K562 (cell line): ENCODE measurements at regions not wholly inside any gene's neighbourhood (a gene's known extent, or its start where the extent isn't known, plus 50 kb on each side); places are given as distances from the start of the nearest gene placed in this dataset.

Source experiments
- ATAC-seq: fragments of 200-7000 bp; cut with Tn5 transposase; 3 replicates; pipeline ENCODE4 v1.9.1; 2020; ENCODE audit warnings: moderate library complexity
- BruUV-seq: library from RNA; stranded (reverse); fragments of 400-500 nt; replicated peaks from 2 replicates; lab custom pipeline; 2021; lab: Mats Ljungman, UMichigan
- CTCF ChIA-PET: fragments of 300-600 bp; formaldehyde crosslinking; extraction: SDS; loops from one replicate; lab custom pipeline; 2021; ENCODE audit warnings: low intra/inter-chr PET ratio; lab: Yijun Ruan, JAX
- POLR2A ChIA-PET: fragments of 300-600, 350-650 bp; sonication (Branson Sonifier 250); formaldehyde crosslinking; extraction: SDS; loops from one replicate; lab custom pipeline; 2021; ENCODE audit warnings: antibody characterized with exemption, inconsistent platforms; lab: Yijun Ruan, JAX
- DNase-seq, 4 experiments: peaks; one replicate each; pipeline versions ENCODE4 v3.0.0 to v3.0.0-alpha.2; 2011 to 2018; ENCODE audit warnings: low spot score in 3 of 4, mixed read lengths in 3 of 4; ENCODE audit errors: extremely low read depth in 1 of 4
- FAIRE-seq: peaks from 2 replicates; lab custom pipeline; 2011; peaks lifted over from hg19 to GRCh38; lab: Jason Lieb, UNC
- H2AFZ ChIP-seq: 2 replicates; pipeline ENCODE4 v1.6.0; 2011; ENCODE audit warnings: low read depth, low read length, control low read depth, inconsistent platforms
- H3K27ac ChIP-seq: fragments of 200-600 bp; 3 replicates; pipeline ENCODE4 v1.8.0; 2011; ENCODE audit warnings: low read depth, mild to moderate bottlenecking, control low read depth, inconsistent platforms, low read length, moderate library complexity, mixed read lengths; ENCODE audit errors: extremely low read depth
- H3K27me3 ChIP-seq, 2 experiments: fragments of 300-600 bp in 1 of 2; 2 replicates in 1 of 2; 3 replicates in 1 of 2; pipeline versions ENCODE4 v1.6.0 to v1.8.0; 2011; ENCODE audit warnings: inconsistent platforms in 2 of 2, low read length in 2 of 2, mild to moderate bottlenecking in 1 of 2, mixed read lengths in 1 of 2, moderate library complexity in 1 of 2; ENCODE audit not compliant: control insufficient read depth in 2 of 2, insufficient read depth in 2 of 2
- H3K36me3 ChIP-seq: fragments of 300-600 bp; 3 replicates; pipeline ENCODE4 v1.8.0; 2011; ENCODE audit warnings: mild to moderate bottlenecking, low read length, inconsistent platforms; ENCODE audit not compliant: control insufficient read depth, insufficient read depth
- H3K4me1 ChIP-seq, 2 experiments: fragments of 200-600 bp in 1 of 2; replicated peaks in 1 of 2; 2 replicates in 1 of 2; 3 replicates in 1 of 2; pipeline versions ENCODE4 v1.5.1 to v1.8.0; 2011; ENCODE audit warnings: inconsistent platforms in 2 of 2, low read length in 2 of 2, mild to moderate bottlenecking in 1 of 2, mixed read lengths in 1 of 2, moderate library complexity in 1 of 2; ENCODE audit not compliant: control insufficient read depth in 2 of 2, insufficient read depth in 2 of 2
- H3K4me2 ChIP-seq: 2 replicates; pipeline ENCODE4 v1.6.1; 2011; ENCODE audit warnings: low read length, control low read depth, inconsistent platforms, mixed read lengths; ENCODE audit not compliant: insufficient read depth
- H3K4me3 ChIP-seq: fragments of 200-600 bp; sonication (generic), shearing (Covaris generic); 2 replicates; pipeline ENCODE4 v1.5.1; 2016; ENCODE audit warnings: control low read depth, inconsistent platforms
- H3K79me2 ChIP-seq: fragments of 200-600 bp; 3 replicates; pipeline ENCODE4 v1.8.0; 2011; ENCODE audit warnings: low read length, inconsistent platforms; ENCODE audit not compliant: control insufficient read depth, insufficient read depth
- H3K9ac ChIP-seq, 2 experiments: 2 replicates each; pipeline versions ENCODE4 v1.6.0 to v1.6.1; 2011; ENCODE audit warnings: low read depth in 2 of 2, low read length in 2 of 2, control low read depth in 1 of 2, inconsistent platforms in 1 of 2, mild to moderate bottlenecking in 1 of 2, mixed read lengths in 1 of 2; ENCODE audit not compliant: insufficient read depth in 1 of 2
- H3K9me1 ChIP-seq: one replicate; pipeline ENCODE4 v1.6.0; 2011; ENCODE audit warnings: inconsistent platforms, mild to moderate bottlenecking, low read length, moderate library complexity; ENCODE audit not compliant: control insufficient read depth, insufficient read depth
- H3K9me3 ChIP-seq: replicated peaks from 2 replicates; pipeline ENCODE4 v1.5.1; 2011; ENCODE audit warnings: low read depth, low read length, inconsistent platforms; ENCODE audit not compliant: control insufficient read depth, insufficient read depth
- H4K20me1 ChIP-seq: replicated peaks from 2 replicates; pipeline ENCODE4 v1.6.1; 2011; ENCODE audit warnings: low read length, inconsistent platforms, mixed read lengths; ENCODE audit not compliant: control insufficient read depth, insufficient read depth
- CREB3 ChIP-seq: fragments of 450-650 bp; conservative IDR thresholded peaks from 2 replicates; pipeline ENCODE4 v1.6.1; 2016; ENCODE audit warnings: missing genetic modification characterization, low read depth, mild to moderate bottlenecking, missing compliant biosample characterization, moderate library complexity
- GABPA ChIP-seq: fragments of 200-800 bp; sonication (Bioruptor generic); conservative IDR thresholded peaks from 2 replicates; pipeline ENCODE4 v1.6.1; 2016; ENCODE audit warnings: low read depth, missing genetic modification characterization, missing compliant biosample characterization
- HINFP ChIP-seq: fragments of 450-650 bp; conservative IDR thresholded peaks from 2 replicates; pipeline ENCODE4 v1.6.1; 2016; ENCODE audit warnings: missing genetic modification characterization, low read depth, mild to moderate bottlenecking, control low read depth, missing compliant biosample characterization
- HNRNPH1 ChIP-seq: fragments of 200-400 bp; formaldehyde crosslinking; optimal IDR thresholded peaks from 2 replicates; pipeline ENCODE3; 2017; ENCODE audit warnings: low read depth, mild to moderate bottlenecking, low read length, moderate library complexity
- MIER1 ChIP-seq: fragments of 450-650 bp; IDR thresholded peaks from 2 replicates; pipeline ENCODE4 v1.6.1; 2016; ENCODE audit warnings: antibody characterized with exemption, mild to moderate bottlenecking, low read depth
- NBN ChIP-seq: fragments of 450-650 bp; IDR thresholded peaks from 2 replicates; pipeline ENCODE4 v1.6.1; 2016; ENCODE audit warnings: low read depth, mild to moderate bottlenecking
- PHB ChIP-seq: fragments of 250-450 bp; sonication (Bioruptor Pico); IDR thresholded peaks from 2 replicates; pipeline ENCODE4 v1.5.0; 2021
- POLR2G ChIP-seq: fragments of 200-400 bp; formaldehyde crosslinking; IDR thresholded peaks from 2 replicates; pipeline ENCODE4 v1.6.1; 2017; ENCODE audit warnings: low read depth, mild to moderate bottlenecking, antibody characterized with exemption, low read length, moderate library complexity
- RBM22 ChIP-seq: fragments of 200-400 bp; formaldehyde crosslinking; IDR thresholded peaks from 2 replicates; pipeline ENCODE4 v1.6.1; 2018; ENCODE audit warnings: low read length, low read depth; ENCODE audit not compliant: poor library complexity, severe bottlenecking
- ZNF263 ChIP-seq: sonication (generic); formaldehyde crosslinking; IDR thresholded peaks from 2 replicates; pipeline ENCODE4 v1.8.0; 2022; ENCODE audit warnings: mild to moderate bottlenecking, missing genetic modification reagents, borderline replicate concordance
- ZNF395 ChIP-seq: fragments of 200-800 bp; sonication (Bioruptor generic); IDR thresholded peaks from 2 replicates; pipeline ENCODE4 v1.6.1; 2017; ENCODE audit warnings: missing genetic modification characterization, missing compliant biosample characterization
- ZSCAN29 ChIP-seq: fragments of 450-650 bp; IDR thresholded peaks from 2 replicates; pipeline ENCODE4 v1.6.1; 2017
- in situ Hi-C: fragments of 300-500 bp; cut with MboI; formaldehyde crosslinking; loops from 4 replicates; pipeline ENCODE4 v1.15.0; 2018; ENCODE audit warnings: inconsistent platforms, mixed read lengths
- intact Hi-C: fragments of 100-400 bp; cut with micrococcal nuclease; formaldehyde crosslinking; loops from 2 replicates; pipeline ENCODE4 v1.14.2; 2022

DNA sequence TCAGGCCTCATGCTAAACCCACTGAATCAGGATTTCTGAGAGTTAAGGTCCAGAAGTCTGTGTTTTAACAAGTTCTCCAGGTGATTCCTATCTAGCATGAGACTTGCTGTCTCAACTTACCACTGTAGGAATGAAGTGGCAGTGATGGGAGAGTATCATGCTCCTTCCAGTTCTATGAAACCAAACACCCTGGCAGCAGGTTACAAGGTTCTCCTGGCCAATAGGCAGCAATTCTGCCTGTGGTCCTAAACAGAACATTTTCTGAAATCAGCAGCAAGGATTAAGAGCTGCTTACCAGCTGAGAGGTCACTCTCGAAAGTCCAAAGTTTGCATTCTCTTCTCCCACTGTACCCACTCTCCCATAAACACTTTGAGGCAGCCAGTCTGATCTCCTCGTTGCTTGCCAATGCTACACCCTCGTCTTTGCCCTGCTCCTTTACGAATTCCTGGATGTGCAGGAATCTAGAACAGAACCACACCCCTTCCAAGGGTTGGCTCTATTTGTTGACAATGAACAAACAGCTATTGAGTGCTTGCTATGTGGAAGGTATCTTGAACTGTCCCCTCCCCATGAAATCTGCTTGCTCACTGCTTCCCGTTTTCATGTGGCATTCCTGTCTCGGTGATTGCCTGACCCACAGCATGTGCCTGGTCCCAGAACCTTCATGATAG lies 100.5 kb downstream of the TMEM174 start (continued):
- no peak for TF ChIP-seq HINFP (tag)
- no peak for TF ChIP-seq POLR2G
- no peak for TF ChIP-seq GABPA (tag)
- TF ChIP-seq MIER1: no peak
- no peak for TF ChIP-seq ZNF395 (CRISPR knock-in tag)
- TF ChIP-seq RBM22: no peak

GRCh38 chr5:73272351-73272750 lies 99.4 kb downstream of the TMEM174 start:
- FAIRE-seq (no peak), ATAC-seq (no peak), DNase-seq (no peak)
- intact Hi-C loops: no loop called here
- CTCF ChIA-PET: no interaction called here
- in situ Hi-C loops: no loop called here
- POLR2A ChIA-PET: interaction anchor here (0.8 kb wide), 1 partner anchor 29 kb away, joined by 3 read pairs; no protein-coding TSS in a partner anchor
- 0 out of 2 replicates have a peak, but pooled peaks cover 3% of the 10 kb centered on the region for H4K20me1 ChIP-seq
- H3K4me2 ChIP-seq: no peak overlapping the region
- peaks cover 19 to 24% of the 10 kb centered on the region in 2 experiments; a peak in 4 of 5 replicates for H3K27me3 ChIP-seq
- no TSS peak for BruUV-seq
- no peak overlapping the region for H3K4me3 ChIP-seq
- no peaks in the 10 kb centered on the region for H3K9me3 ChIP-seq
- peaks cover 4% of the 10 kb centered on the region for H3K9me1 ChIP-seq
- no peak overlapping the region for H3K27ac ChIP-seq
- H3K4me1 ChIP-seq: no peaks in the 10 kb centered on the region
- no peak overlapping the region for H2AFZ ChIP-seq
- no peak overlapping the region for H3K9ac ChIP-seq
- no peaks in the 10 kb centered on the region for H3K79me2 ChIP-seq
- H3K36me3 ChIP-seq: no peaks in the 10 kb centered on the region
- TF ChIP-seq PHB (CRISPR knock-in tag) (no peak), HNRNPH1 (no peak), NBN (no peak), CREB3 (tag) (no peak), ZSCAN29 (no peak), ZNF263 (CRISPR knock-in tag) (no peak)
